PC-3 (cell line): ENCODE measurements at regions not wholly inside any gene's neighbourhood (a gene's known extent, or its start where the extent isn't known, plus 50 kb on each side); places are given as distances from the start of the nearest gene placed in this dataset.
"Not testable (repeated sequence)": the region's sequence is repeated elsewhere in the genome, so short reads cannot be mapped to it uniquely, and the experiment has no call there.

Source experiments
- CTCF ChIP-seq: fragments of 300-600 bp; sonication (generic); conservative IDR thresholded peaks from 2 replicates; pipeline ENCODE4 v1.5.1; 2017; ENCODE audit warnings: antibody characterized with exemption, low read depth, mild to moderate bottlenecking, low read length
- EZH2 ChIP-seq: fragments of 300-600 bp; sonication (generic); IDR thresholded peaks from one replicate; pipeline ENCODE4 v1.6.1; 2017; ENCODE audit warnings: antibody characterized with exemption, mild to moderate bottlenecking, low read length; ENCODE audit not compliant: unreplicated experiment
- EZH2phosphoT487 ChIP-seq: fragments of 300-600 bp; sonication (generic); IDR thresholded peaks from 2 replicates; pipeline ENCODE4 v1.6.1; 2018; ENCODE audit warnings: mild to moderate bottlenecking, antibody characterized with exemption, low read length, borderline replicate concordance

GRCh38 chrX:92280347-92280746 lies 501.2 kb downstream of the PCDH11X start:
- not testable (repeated sequence) for TF ChIP-seq CTCF, EZH2, EZH2phosphoT487
